Lower leg skin (tissue), 3 donors: ENCODE measurements at regions not wholly inside any gene's neighbourhood (a gene's known extent, or its start where the extent isn't known, plus 50 kb on each side); places are given as distances from the start of the nearest gene placed in this dataset.

Source experiments
- CTCF ChIP-seq, 3 donors: fragments of 450-650 bp; IDR thresholded peaks; one replicate each; pipeline ENCODE4 v1.5.1; 2016; ENCODE audit warnings: antibody characterized with exemption in 3 of 3, mild to moderate bottlenecking in 3 of 3, moderate library complexity in 2 of 3
- POLR2A ChIP-seq, 2 donors: fragments of 450-650 bp; IDR thresholded peaks; one replicate each; pipeline ENCODE4 v1.6.1; 2016 to 2017; ENCODE audit warnings: antibody characterized with exemption in 2 of 2, mild to moderate bottlenecking in 1 of 2, moderate library complexity in 1 of 2

GRCh38 chr3:18567293-18567692, 142.2 kb upstream of the SATB1 start:
- TF ChIP-seq CTCF (IDR thresholded peaks at IDR 0.05) (no peak), POLR2A (IDR thresholded peaks at IDR 0.05) (no peak)
